NB4 (cell line): ENCODE measurements at regions not wholly inside any gene's neighbourhood (a gene's known extent, or its start where the extent isn't known, plus 50 kb on each side); places are given as distances from the start of the nearest gene placed in this dataset.

Source experiments
- DNase-seq: peaks from one replicate; pipeline ENCODE4 v3.0.0; 2010; ENCODE audit warnings: low read depth
- H3K4me3 ChIP-seq: one replicate; pipeline ENCODE4 v1.5.1; 2011; ENCODE audit warnings: mild to moderate bottlenecking, low read depth, low read length, moderate library complexity
- MYC ChIP-seq: IDR thresholded peaks from 2 replicates; pipeline ENCODE4 v1.6.1; 2011; ENCODE audit warnings: low read depth, low read length
- POLR2A ChIP-seq: IDR thresholded peaks from 2 replicates; pipeline ENCODE4 v1.6.1; 2011; ENCODE audit warnings: mild to moderate bottlenecking; ENCODE audit not compliant: insufficient read length; ENCODE audit errors: extremely low read depth
- TF ChIP-seq, protein P1 (sequence below): IDR thresholded peaks from one replicate; pipeline ENCODE4 v1.5.1; 2012; ENCODE audit warnings: low read depth, low read length
- TF ChIP-seq, protein P2 (sequence below): IDR thresholded peaks from 2 replicates; pipeline ENCODE4 v1.6.1; 2011; ENCODE audit warnings: low read depth, low read length

DNA sequence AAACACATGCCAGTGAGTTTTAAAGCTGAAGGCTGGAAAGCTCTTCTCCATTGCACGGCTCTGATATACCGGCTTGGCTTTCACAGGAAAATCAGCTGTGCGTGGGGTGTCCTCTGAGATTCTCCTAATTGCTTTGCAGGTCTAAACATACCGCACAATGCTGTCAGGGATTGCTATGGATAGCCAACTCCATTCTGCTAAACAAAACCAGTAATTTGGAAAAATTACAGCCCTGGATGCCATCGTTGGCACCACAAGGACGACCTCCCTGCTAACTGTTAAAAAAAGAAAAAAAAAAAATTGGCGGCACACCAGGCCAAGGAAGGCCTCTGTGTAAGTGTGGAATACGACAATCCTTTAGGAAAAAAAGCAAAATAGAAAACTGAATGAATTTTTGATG lies 118.6 kb upstream of the ADARB2 start:
- TF ChIP-seq POLR2A = no peak
- TF ChIP-seq, protein P1, sequence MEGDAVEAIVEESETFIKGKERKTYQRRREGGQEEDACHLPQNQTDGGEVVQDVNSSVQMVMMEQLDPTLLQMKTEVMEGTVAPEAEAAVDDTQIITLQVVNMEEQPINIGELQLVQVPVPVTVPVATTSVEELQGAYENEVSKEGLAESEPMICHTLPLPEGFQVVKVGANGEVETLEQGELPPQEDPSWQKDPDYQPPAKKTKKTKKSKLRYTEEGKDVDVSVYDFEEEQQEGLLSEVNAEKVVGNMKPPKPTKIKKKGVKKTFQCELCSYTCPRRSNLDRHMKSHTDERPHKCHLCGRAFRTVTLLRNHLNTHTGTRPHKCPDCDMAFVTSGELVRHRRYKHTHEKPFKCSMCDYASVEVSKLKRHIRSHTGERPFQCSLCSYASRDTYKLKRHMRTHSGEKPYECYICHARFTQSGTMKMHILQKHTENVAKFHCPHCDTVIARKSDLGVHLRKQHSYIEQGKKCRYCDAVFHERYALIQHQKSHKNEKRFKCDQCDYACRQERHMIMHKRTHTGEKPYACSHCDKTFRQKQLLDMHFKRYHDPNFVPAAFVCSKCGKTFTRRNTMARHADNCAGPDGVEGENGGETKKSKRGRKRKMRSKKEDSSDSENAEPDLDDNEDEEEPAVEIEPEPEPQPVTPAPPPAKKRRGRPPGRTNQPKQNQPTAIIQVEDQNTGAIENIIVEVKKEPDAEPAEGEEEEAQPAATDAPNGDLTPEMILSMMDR = no peak
- TF ChIP-seq, protein P2, sequence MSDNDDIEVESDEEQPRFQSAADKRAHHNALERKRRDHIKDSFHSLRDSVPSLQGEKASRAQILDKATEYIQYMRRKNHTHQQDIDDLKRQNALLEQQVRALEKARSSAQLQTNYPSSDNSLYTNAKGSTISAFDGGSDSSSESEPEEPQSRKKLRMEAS = no peak
- TF ChIP-seq MYC = no peak
- DNase-seq = no peak
- no peak overlapping the region for H3K4me3 ChIP-seq

DNA sequence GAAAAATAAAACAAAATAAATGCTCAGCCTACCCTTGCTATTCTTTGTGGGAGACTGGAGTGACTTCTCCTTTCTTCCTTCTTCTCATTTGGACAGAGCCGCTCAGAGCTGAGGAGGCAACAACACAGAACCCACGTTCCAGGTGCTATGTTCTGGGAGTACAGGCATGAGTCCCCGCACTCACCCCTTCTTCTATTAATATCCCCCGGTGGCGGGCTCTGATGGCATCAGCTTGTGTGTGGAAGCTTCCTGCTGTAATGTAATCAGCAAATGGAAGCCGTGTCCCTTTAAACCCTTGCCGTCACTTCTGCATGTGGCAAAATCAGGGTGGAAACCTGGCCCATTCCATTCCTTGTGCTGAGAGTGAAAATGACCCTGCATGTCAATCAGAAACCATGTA lies 116.9 kb upstream of the ADARB2 start:
- H3K4me3 ChIP-seq = no peak overlapping the region
- TF ChIP-seq POLR2A (no peak), MYC (no peak)
- TF ChIP-seq, protein P2 = no peak
- TF ChIP-seq, protein P1 = no peak
- no peak for DNase-seq

DNA sequence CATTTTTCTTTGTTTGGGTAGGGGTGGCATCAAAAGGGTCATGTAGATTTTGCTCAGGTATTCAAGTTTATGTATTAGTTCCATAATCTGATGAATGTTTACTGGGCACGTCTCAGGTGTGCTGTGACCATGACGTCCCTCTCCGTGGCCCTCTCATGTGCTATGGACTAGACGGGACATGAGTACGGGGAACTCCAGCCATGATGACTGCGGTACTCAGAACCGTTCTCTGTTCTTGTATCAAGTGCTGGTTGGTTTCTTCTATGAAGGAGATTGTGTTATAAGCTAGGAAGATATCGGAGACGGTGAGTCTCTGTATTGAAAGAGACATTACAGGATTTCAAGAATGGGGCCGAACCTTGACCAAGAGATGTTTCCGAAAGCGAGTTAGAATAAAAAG lies 116.5 kb upstream of the ADARB2 start:
- DNase-seq = no peak
- TF ChIP-seq, protein P2 = no peak
- no peak for TF ChIP-seq MYC
- TF ChIP-seq, protein P1 = no peak
- TF ChIP-seq POLR2A = no peak
- H3K4me3 ChIP-seq = no peak overlapping the region

DNA sequence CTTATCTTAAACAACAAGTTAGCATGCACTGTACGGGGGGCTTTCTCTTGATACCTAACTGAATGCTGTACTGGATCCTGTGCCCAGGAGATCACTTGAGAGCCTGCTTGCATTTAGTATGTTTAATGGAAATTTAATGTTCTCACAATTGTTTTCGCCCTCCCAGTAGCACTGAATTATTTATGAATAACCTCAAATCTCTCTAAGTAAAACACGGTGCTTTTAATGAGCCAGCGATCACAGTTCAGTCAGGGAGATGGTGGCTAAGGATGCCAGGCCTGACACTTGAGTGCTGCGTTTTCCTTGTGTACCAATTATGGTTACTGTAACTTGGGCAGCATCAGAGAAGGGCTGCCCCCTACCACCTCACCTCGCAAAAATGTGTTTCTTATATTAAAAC lies 115.5 kb upstream of the ADARB2 start:
- no peak for DNase-seq
- H3K4me3 ChIP-seq = no peak overlapping the region
- TF ChIP-seq MYC (no peak), POLR2A (no peak)
- TF ChIP-seq, protein P2 = no peak
- TF ChIP-seq, protein P1 = no peak

DNA sequence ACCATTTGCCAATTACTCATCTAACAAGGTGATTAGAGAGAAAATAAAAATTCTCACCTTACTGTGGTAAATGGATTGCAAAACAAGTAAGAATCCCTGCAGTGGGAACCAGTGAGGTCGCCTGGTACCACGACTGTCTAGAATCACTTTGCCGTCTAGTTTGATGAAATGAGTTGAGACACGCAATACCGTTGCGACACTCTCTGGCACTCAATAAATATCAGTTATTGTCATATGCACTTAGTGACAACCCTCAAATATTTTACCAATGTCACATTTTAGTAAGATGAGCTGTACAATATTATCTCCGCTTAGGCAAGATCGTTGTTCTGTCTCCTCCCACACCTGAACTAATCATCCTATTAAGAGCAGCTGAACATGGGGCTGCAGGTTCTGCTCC lies 114.4 kb upstream of the ADARB2 start:
- no peak overlapping the region for H3K4me3 ChIP-seq
- TF ChIP-seq MYC = no peak
- TF ChIP-seq, protein P2 = no peak
- TF ChIP-seq POLR2A = no peak
- TF ChIP-seq, protein P1 = no peak
- no peak for DNase-seq

DNA sequence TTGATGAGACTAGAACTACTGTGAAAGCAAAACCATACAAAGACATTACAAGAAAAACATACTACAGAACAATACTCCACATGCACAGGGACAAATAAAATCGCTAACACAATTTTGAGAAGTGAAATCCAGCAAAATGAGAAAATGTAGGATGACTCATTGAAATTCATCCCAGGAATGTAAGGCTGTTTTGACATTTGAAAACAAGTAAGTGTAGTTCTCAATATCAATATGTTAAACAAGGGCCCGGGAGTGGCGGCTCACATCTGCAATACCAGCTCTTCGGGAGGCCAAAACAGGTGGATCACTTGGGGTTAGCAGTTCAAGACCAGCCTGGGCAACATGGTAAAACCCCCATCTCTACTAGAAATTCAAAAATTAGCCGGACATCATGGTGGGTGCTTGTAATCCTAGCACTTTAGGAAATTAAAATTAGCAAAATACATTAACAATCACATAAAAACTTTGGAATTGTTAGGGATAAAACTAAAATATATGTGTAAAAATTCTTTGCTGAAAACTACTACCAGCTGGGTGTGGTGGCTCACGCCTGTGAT lies 113.7 kb upstream of the ADARB2 start:
- TF ChIP-seq MYC = no peak
- TF ChIP-seq, protein P2 = no peak
- no peak for DNase-seq
- H3K4me3 ChIP-seq = no peak overlapping the region
